Choroid plexus epithelial cell (primary cell): ENCODE measurements at regions not wholly inside any gene's neighbourhood (a gene's known extent, or its start where the extent isn't known, plus 50 kb on each side); places are given as distances from the start of the nearest gene placed in this dataset.
"Not testable (repeated sequence)": the region's sequence is repeated elsewhere in the genome, so short reads cannot be mapped to it uniquely, and the experiment has no call there.

Experiments
- DNase-seq: peaks from one replicate; pipeline ENCODE4 v3.0.0-alpha.2; 2010; ENCODE audit warnings: low read depth
- H3K4me3 ChIP-seq: 2 replicates; pipeline ENCODE4 v1.5.1; 2011; ENCODE audit warnings: low read depth, mild to moderate bottlenecking, control low read depth, low read length, moderate library complexity
- CTCF ChIP-seq: conservative IDR thresholded peaks from 2 replicates; pipeline ENCODE4 v1.5.1; 2011; ENCODE audit warnings: low read depth, mild to moderate bottlenecking, control low read depth, inconsistent platforms, low read length, moderate library complexity

GRCh38 chr6:159404296-159404695 is 235.1 kb downstream of the FNDC1 start:
- DNase-seq: peak; percentile 3
- TF ChIP-seq CTCF: no peak
- no peak overlapping the region for H3K4me3 ChIP-seq

GRCh38 chr6:159400826-159401225 is 231.6 kb downstream of the FNDC1 start:
- H3K4me3 ChIP-seq: no peak overlapping the region
- DNase-seq: no peak
- no peak for TF ChIP-seq CTCF

GRCh38 chr6:159399751-159400221 is 230.6 kb downstream of the FNDC1 start:
- DNase-seq: no peak
- TF ChIP-seq CTCF: no peak
- no peak overlapping the region for H3K4me3 ChIP-seq

- no peak overlapping the region for H3K4me3 ChIP-seq
- TF ChIP-seq CTCF: no peak
- DNase-seq: no peak
Observed at GRCh38 chr6:159398633-159399032, 229.4 kb downstream of the FNDC1 start.

- H3K4me3 ChIP-seq: no peak overlapping the region
- no peak for TF ChIP-seq CTCF
- no peak for DNase-seq
Observed at GRCh38 chr6:159397753-159398152, 228.6 kb downstream of the FNDC1 start.

GRCh38 chr6:159395609-159396008 is 226.4 kb downstream of the FNDC1 start:
- no peak overlapping the region for H3K4me3 ChIP-seq
- TF ChIP-seq CTCF: no peak
- no peak for DNase-seq

- not testable (repeated sequence) for H3K4me3 ChIP-seq
Observed at GRCh38 chr6:159392695-159393094, 223.5 kb downstream of the FNDC1 start.

GRCh38 chr6:159390381-159390780 is 221.2 kb downstream of the FNDC1 start:
- no peak for DNase-seq
- TF ChIP-seq CTCF: no peak
- no peak overlapping the region for H3K4me3 ChIP-seq

More at GRCh38 chr6:159392695-159393094, 223.5 kb downstream of the FNDC1 start:
- not testable (repeated sequence) for DNase-seq
